Endodermal cell (in vitro differentiated cells): ENCODE measurements at regions not wholly inside any gene's neighbourhood (a gene's known extent, or its start where the extent isn't known, plus 50 kb on each side); places are given as distances from the start of the nearest gene placed in this dataset.

Source experiments
- DNase-seq: peaks from one replicate; pipeline ENCODE4 v3.0.0-alpha.2; 2017
- H3K27ac ChIP-seq: 2 replicates; pipeline ENCODE4 v1.5.1; 2013; ENCODE audit warnings: mild to moderate bottlenecking, low read depth, low read length, moderate library complexity
- H3K27me3 ChIP-seq: 2 replicates; pipeline ENCODE4 v1.6.1; 2013; ENCODE audit warnings: mild to moderate bottlenecking, low read length, moderate library complexity; ENCODE audit not compliant: insufficient read depth, control insufficient read depth, poor library complexity, severe bottlenecking
- H3K36me3 ChIP-seq: 2 replicates; pipeline ENCODE4 v1.7.0; 2013; ENCODE audit warnings: mild to moderate bottlenecking, low read length, moderate library complexity; ENCODE audit not compliant: control insufficient read depth, insufficient read depth
- H3K4me1 ChIP-seq: one replicate; pipeline ENCODE4 v1.7.0; 2013; ENCODE audit warnings: low read length; ENCODE audit not compliant: control insufficient read depth, insufficient read depth
- H3K4me3 ChIP-seq: 2 replicates; pipeline ENCODE4 v1.5.1; 2013; ENCODE audit warnings: mild to moderate bottlenecking, low read length, moderate library complexity
- H3K9ac ChIP-seq: 2 replicates; pipeline ENCODE4 v1.6.1; 2013; ENCODE audit warnings: mild to moderate bottlenecking, low read length, moderate library complexity; ENCODE audit not compliant: poor library complexity, severe bottlenecking; ENCODE audit errors: extremely low read depth
- H3K9me3 ChIP-seq: 2 replicates; pipeline ENCODE4 v1.6.1; 2013; ENCODE audit warnings: mild to moderate bottlenecking, low read length, moderate library complexity; ENCODE audit not compliant: control insufficient read depth
- H3K27ac Mint-ChIP-seq: 2 replicates; pipeline ENCODE4 v1.8.0; 2020; ENCODE audit warnings: mixed read lengths
- H3K27me3 Mint-ChIP-seq: 2 replicates; pipeline ENCODE4 v1.8.0; 2021; ENCODE audit warnings: mild to moderate bottlenecking, mixed read lengths; ENCODE audit not compliant: insufficient read depth
- H3K36me3 Mint-ChIP-seq: 2 replicates; pipeline ENCODE4 v1.8.0; 2020; ENCODE audit warnings: low read depth, mixed read lengths
- H3K4me1 Mint-ChIP-seq: 2 replicates; pipeline ENCODE4 v1.8.0; 2020; ENCODE audit warnings: mixed read lengths
- H3K4me3 Mint-ChIP-seq: 2 replicates; pipeline ENCODE4 v1.8.0; 2020; ENCODE audit warnings: mild to moderate bottlenecking, moderate library complexity, mixed read lengths
- H3K9me3 Mint-ChIP-seq: 2 replicates; pipeline ENCODE4 v1.8.0; 2020; ENCODE audit warnings: mild to moderate bottlenecking, mixed read lengths
- whole genome bisulfite sequencing, 2 experiments: methylation state at CpG; one replicate each; pipeline versions ENCODE4 v1.1.5 to v1.1.7; 2013; ENCODE audit warnings: missing lambda C conversion rate in 2 of 2, mixed read lengths in 1 of 2; ENCODE audit not compliant: insufficient coverage in 1 of 2, insufficient read length in 1 of 2; 5-methylcytosine and 5-hydroxymethylcytosine counted together
- TF ChIP-seq, protein P1 (sequence below): fragments of 200-600 bp; sonication (generic); conservative IDR thresholded peaks from 2 replicates; pipeline ENCODE4 v1.5.0; 2021; ENCODE audit warnings: antibody characterized with exemption, mild to moderate bottlenecking

DNA sequence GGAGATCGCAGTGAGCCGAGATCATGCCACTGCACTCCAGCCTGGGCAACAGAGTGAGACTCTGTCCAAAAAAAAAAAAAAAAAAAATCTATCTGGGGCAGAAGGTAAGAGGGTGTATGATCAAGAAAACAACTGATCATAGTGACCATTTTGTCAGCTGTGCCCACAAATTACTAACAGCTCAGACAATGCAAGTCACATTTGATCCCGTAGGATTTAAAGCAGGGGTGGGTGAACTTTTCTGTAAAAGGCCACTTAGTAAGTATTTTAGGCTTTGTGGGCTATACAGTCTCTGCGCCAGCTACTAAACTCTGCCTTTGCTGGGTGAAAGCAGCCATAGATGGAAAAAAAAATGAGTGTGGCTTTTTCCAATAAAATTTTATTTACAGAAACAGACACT, 57.6 kb upstream of the ABI3BP start:
- WGBS, 2 experiments = 85 to 93% methylated on average over 3 to 4 of the region's 4 CpGs
- no peaks in the 10 kb centered on the region for H3K36me3 Mint-ChIP-seq

DNA sequence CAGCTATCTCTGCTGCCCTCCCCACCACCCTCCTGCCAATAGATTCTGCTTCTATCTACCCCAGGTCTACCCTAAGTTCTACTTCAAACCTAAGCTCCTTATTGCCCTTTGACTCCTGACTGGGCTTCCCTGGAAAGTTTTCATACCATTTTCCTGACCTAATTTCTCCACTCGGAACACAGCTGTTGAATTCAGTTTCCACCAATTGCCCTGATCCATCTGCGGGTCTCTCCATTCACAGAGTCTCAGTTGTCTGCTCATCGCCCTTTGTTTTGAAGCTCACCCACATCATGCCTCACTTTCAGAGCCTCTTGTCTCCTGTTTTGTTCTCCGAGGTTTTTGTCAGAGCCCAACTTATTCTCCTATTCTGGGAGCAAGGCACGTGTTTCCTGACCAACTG, 56.8 kb upstream of the ABI3BP start:
- Mint-ChIP-seq H3K27me3 (no peaks in the 10 kb centered on the region), H3K4me3 (no peak overlapping the region), H3K4me1 (no peaks in the 10 kb centered on the region), H3K36me3 (no peaks in the 10 kb centered on the region), H3K27ac (no peak overlapping the region), H3K9me3 (no peaks in the 10 kb centered on the region)
- TF ChIP-seq, protein P1, sequence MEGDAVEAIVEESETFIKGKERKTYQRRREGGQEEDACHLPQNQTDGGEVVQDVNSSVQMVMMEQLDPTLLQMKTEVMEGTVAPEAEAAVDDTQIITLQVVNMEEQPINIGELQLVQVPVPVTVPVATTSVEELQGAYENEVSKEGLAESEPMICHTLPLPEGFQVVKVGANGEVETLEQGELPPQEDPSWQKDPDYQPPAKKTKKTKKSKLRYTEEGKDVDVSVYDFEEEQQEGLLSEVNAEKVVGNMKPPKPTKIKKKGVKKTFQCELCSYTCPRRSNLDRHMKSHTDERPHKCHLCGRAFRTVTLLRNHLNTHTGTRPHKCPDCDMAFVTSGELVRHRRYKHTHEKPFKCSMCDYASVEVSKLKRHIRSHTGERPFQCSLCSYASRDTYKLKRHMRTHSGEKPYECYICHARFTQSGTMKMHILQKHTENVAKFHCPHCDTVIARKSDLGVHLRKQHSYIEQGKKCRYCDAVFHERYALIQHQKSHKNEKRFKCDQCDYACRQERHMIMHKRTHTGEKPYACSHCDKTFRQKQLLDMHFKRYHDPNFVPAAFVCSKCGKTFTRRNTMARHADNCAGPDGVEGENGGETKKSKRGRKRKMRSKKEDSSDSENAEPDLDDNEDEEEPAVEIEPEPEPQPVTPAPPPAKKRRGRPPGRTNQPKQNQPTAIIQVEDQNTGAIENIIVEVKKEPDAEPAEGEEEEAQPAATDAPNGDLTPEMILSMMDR = no peak
- H3K27me3 ChIP-seq = no peaks in the 10 kb centered on the region
- no peak overlapping the region for H3K9ac ChIP-seq
- H3K4me3 ChIP-seq = no peak overlapping the region
- 82 to 86% methylated on average over 5 of the region's 5 CpGs for WGBS, 2 experiments
- no peak overlapping the region for H3K27ac ChIP-seq
- H3K36me3 ChIP-seq = no peaks in the 10 kb centered on the region
- peaks cover 3% of the 10 kb centered on the region for H3K4me1 ChIP-seq
- H3K9me3 ChIP-seq = no peaks in the 10 kb centered on the region
- DNase-seq = no peak

More for the DNA sequence above, 57.6 kb upstream of the ABI3BP start:
- Histone ChIP-seq H3K9ac (no peak overlapping the region), H3K36me3 (no peaks in the 10 kb centered on the region), H3K4me1 (peaks cover 3% of the 10 kb centered on the region), H3K4me3 (no peak overlapping the region), H3K27me3 (no peaks in the 10 kb centered on the region), H3K9me3 (no peaks in the 10 kb centered on the region), H3K27ac (no peak overlapping the region)
- TF ChIP-seq, protein P1 = no peak
- H3K4me1 Mint-ChIP-seq = no peaks in the 10 kb centered on the region
- no peak for DNase-seq
- H3K27me3 Mint-ChIP-seq = no peaks in the 10 kb centered on the region
- no peak overlapping the region for H3K27ac Mint-ChIP-seq
- H3K4me3 Mint-ChIP-seq = no peak overlapping the region
- H3K9me3 Mint-ChIP-seq = no peaks in the 10 kb centered on the region

DNA sequence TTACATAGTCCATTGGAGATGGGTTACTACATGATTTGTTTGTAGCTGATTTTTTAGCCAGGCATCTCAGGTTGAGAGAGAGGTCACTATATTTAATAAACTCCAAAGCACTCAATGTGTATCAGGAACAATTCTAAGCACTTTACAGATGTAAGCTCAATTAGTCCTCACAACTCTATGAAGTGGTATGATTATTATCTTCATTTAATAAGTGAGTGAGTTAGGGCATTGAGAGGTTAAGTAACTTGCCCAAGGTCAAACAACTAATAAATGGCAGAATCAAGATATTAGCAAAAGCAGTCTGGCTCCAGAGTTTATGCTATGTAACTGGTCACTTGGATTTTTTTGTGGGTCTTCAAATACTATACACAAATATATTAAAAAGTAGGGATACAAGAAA, 56.3 kb upstream of the ABI3BP start:
- Mint-ChIP-seq H3K4me3 (no peak overlapping the region), H3K36me3 (no peaks in the 10 kb centered on the region), H3K9me3 (no peaks in the 10 kb centered on the region), H3K27me3 (no peaks in the 10 kb centered on the region), H3K4me1 (no peaks in the 10 kb centered on the region), H3K27ac (no peak overlapping the region)
- H3K4me1 ChIP-seq = peaks cover 3% of the 10 kb centered on the region
- no peak overlapping the region for H3K9ac ChIP-seq
- DNase-seq = no peak
- H3K4me3 ChIP-seq = no peak overlapping the region
- H3K36me3 ChIP-seq = no peaks in the 10 kb centered on the region
- no peak overlapping the region for H3K27ac ChIP-seq
- TF ChIP-seq, protein P1 = no peak
- no peaks in the 10 kb centered on the region for H3K27me3 ChIP-seq
- H3K9me3 ChIP-seq = no peaks in the 10 kb centered on the region
